KMS-11 (cell line): ENCODE measurements at regions not wholly inside any gene's neighbourhood (a gene's known extent, or its start where the extent isn't known, plus 50 kb on each side); places are given as distances from the start of the nearest gene placed in this dataset.

Experiments
- H2AFZ ChIP-seq: fragments of 200-600 bp; sonication (generic); 2 replicates; pipeline ENCODE4 v1.6.1; 2016; ENCODE audit warnings: antibody characterized with exemption, mixed run types, low read depth
- H3K27ac ChIP-seq: fragments of 200-600 bp; sonication (generic); 2 replicates; pipeline ENCODE4 v1.6.1; 2016; ENCODE audit warnings: mild to moderate bottlenecking, mixed run types
- H3K27me3 ChIP-seq: fragments of 200-600 bp; sonication (generic); 2 replicates; pipeline ENCODE4 v1.6.1; 2017; ENCODE audit warnings: mild to moderate bottlenecking, low read depth, mixed run types, moderate library complexity; ENCODE audit not compliant: insufficient read depth
- H3K36me3 ChIP-seq: fragments of 200-600 bp; sonication (generic); 2 replicates; pipeline ENCODE4 v1.6.1; 2017; ENCODE audit warnings: mild to moderate bottlenecking, mixed run types; ENCODE audit not compliant: insufficient read depth
- H3K4me1 ChIP-seq: fragments of 200-600 bp; sonication (generic); 2 replicates; pipeline ENCODE4 v1.6.1; 2016; ENCODE audit warnings: mild to moderate bottlenecking, low read depth, mixed run types; ENCODE audit not compliant: poor library complexity, severe bottlenecking
- H3K4me2 ChIP-seq: fragments of 200-600 bp; sonication (generic); 2 replicates; pipeline ENCODE4 v1.7.0; 2016; ENCODE audit warnings: mild to moderate bottlenecking, mixed run types
- H3K4me3 ChIP-seq: fragments of 200-600 bp; sonication (generic); IDR thresholded peaks from 2 replicates; pipeline ENCODE4 v1.6.1; 2017; ENCODE audit warnings: low read depth, low read length, mixed read lengths; ENCODE audit not compliant: insufficient read depth
- H3K79me2 ChIP-seq: fragments of 200-600 bp; sonication (generic); 2 replicates; pipeline ENCODE4 v1.6.1; 2016; ENCODE audit warnings: low read depth, mixed run types; ENCODE audit not compliant: insufficient read depth
- H3K9ac ChIP-seq: fragments of 200-600 bp; sonication (generic); 2 replicates; pipeline ENCODE4 v1.6.1; 2016; ENCODE audit warnings: mild to moderate bottlenecking, mixed run types
- H4K20me1 ChIP-seq: fragments of 200-600 bp; sonication (generic); 2 replicates; pipeline ENCODE4 v1.6.1; 2016; ENCODE audit warnings: mild to moderate bottlenecking, mixed run types; ENCODE audit not compliant: insufficient read depth
- CTCF ChIP-seq: fragments of 200-600 bp; sonication (generic); conservative IDR thresholded peaks from 2 replicates; pipeline ENCODE4 v1.6.1; 2017; ENCODE audit warnings: low read depth, mild to moderate bottlenecking, antibody characterized with exemption, low read length, moderate library complexity, mixed read lengths

DNA sequence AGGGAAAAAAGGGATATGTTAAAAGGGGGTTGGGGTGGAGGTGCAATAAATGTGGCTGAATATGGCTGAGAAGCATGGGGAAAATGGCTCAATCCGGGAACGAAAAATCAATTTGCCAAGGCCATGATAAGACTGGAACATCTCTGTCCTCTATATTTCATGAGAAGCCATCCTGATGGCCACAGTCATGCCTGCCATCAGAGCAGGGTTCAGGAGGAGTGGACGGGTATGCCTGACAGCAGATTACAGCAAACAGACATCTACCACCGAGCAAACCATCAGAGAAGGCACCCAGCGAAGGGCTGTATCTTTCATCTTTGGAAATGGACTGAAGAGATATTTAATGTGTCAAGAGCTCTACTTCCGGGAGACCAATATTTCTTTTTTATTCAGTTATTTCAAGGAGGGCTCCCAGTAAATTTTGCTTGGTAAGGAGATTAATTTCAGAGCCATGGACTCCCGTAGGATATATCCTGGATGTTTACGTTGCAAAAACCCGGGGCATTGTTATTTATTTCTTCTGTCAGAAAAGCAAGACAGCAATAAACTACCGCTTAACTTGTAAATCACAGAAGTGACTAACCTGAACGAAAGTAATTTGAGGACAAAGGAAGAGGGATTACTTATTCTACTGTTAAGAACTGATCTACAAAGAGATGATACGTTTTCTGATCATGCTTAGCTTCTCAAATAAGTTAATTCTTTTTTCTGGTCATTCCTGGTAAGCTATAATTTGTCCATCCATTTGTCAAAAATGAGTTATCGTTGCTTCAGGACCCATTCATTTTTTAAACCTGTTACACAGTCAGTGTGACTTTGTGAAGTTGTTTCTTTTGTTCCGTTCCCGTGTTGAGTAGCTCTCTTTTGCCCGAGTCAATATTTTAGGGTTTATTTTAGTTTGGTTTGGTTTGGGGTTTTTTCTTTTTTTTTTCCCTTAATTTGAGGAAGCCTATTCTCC lies 80.6 kb upstream of the CHD2 start:
- Histone ChIP-seq H3K4me3 (no peak overlapping the region), H3K4me2 (peak overlapping the region; percentile 98), H3K79me2 (peaks cover 12% of the 10 kb centered on the region; the same call in 1 of the 2 replicates), H2AFZ (peak overlapping the region; percentile 55; the same call in 1 of the 2 replicates), H4K20me1 (no peaks in the 10 kb centered on the region), H3K27ac (peak overlapping the region; percentile 96), H3K36me3 (no peaks in the 10 kb centered on the region), H3K4me1 (peaks cover 65% of the 10 kb centered on the region), H3K9ac (peak overlapping the region; percentile 78), H3K27me3 (no peaks in the 10 kb centered on the region)
- no peak for TF ChIP-seq CTCF

DNA sequence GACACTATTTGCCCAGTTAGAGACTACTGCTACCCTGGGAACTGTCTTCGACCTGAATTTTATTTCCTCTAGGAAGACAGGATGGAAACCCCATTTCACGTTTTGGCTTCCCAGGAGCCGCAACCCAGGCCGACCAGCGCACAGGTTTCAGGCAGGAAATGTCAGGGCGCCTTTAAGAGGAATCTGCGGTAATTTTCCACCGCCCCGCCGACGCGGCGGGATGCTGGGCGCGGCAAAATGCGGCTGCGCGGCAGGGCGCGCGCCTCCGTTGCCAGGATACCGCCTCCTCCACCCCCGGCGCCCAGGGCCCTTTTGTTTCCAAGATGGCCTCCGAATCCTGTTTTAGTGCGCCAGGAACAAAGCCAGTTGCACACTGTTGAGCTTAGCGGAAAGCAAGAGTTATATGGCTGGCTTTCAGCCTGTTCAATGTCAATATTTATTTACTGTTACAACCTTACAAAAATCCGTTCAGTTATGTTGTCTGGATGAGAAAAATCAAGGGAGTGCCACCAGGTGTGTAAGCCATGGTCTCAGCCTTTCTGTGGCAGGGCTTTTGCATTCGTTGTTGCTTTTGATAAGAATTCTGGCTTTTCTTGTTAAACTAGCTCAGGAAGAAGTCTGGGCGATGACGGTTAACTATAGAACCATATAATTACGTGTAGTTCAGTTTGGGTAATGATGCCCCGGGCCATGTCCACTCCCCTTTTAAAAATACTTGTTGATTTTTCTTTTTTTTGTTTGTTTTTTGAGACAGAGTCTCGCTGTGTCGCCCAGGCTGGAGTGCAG lies 79.7 kb upstream of the CHD2 start:
- Histone ChIP-seq H2AFZ (peak overlapping the region; percentile 55), H3K36me3 (no peaks in the 10 kb centered on the region), H3K4me3 (no peak overlapping the region), H3K9ac (peak overlapping the region; percentile 78), H3K4me1 (peaks cover 72% of the 10 kb centered on the region), H3K27ac (peak overlapping the region; percentile 96), H4K20me1 (no peaks in the 10 kb centered on the region), H3K4me2 (peak overlapping the region; percentile 98), H3K79me2 (peaks cover 12% of the 10 kb centered on the region; the same call in 1 of the 2 replicates), H3K27me3 (no peaks in the 10 kb centered on the region)
- no peak for TF ChIP-seq CTCF

DNA sequence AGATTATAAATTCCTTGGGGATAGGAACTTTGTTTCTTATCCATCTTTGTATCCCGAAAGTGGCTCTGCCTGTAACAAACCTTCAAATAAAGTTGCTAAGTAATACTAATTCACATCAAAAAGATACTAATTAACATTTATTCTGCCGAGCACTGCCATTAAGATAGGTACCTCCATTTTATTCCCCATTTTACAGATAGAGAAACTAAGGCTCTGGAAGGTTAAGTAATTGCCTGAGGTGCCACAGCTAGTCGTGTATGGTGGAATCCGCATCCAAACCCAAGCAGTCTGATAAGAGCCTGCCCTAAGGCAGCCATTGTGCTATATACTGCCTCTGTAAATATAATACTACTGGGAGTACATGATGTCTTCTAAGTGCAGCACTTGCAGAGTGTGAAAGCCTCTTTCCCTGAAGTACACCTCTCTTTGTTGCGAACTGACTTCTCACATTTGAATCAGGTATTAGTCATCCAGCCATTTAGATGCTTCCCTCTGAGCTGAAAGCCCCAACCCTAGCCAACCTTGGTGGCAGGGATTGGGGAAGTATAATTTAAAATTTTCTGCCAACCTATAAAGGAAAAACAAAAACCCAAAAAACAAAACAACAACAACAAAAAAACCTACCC lies 78.5 kb upstream of the CHD2 start:
- no peaks in the 10 kb centered on the region for H4K20me1 ChIP-seq
- H3K79me2 ChIP-seq = peaks cover 12% of the 10 kb centered on the region; the same call in 1 of the 2 replicates
- peak overlapping the region; percentile 27; the same call in 1 of the 2 replicates for H3K4me2 ChIP-seq
- no peaks in the 10 kb centered on the region for H3K27me3 ChIP-seq
- no peaks in the 10 kb centered on the region for H3K36me3 ChIP-seq
- H3K4me3 ChIP-seq = no peak overlapping the region
- H3K4me1 ChIP-seq = peaks cover 78% of the 10 kb centered on the region
- no peak overlapping the region for H3K9ac ChIP-seq
- H2AFZ ChIP-seq = peak overlapping the region; percentile 51; the same call in 1 of the 2 replicates
- peak overlapping the region; percentile 61; the same call in 1 of the 2 replicates for H3K27ac ChIP-seq
- TF ChIP-seq CTCF = no peak
